Coronary artery (tissue), 2 donors: ENCODE measurements at regions not wholly inside any gene's neighbourhood (a gene's known extent, or its start where the extent isn't known, plus 50 kb on each side); places are given as distances from the start of the nearest gene placed in this dataset.

Experiments used
- DNase-seq: peaks from one replicate; pipeline ENCODE4 v3.0.0-alpha.2; 2017; ENCODE audit warnings: low spot score
- H3K27ac ChIP-seq, 2 donors: fragments of 200-600 bp; sonication (generic); one replicate each; pipeline ENCODE4 v1.5.1; 2016 to 2019
- H3K4me3 ChIP-seq: fragments of 200-600 bp; sonication (generic); 2 replicates; pipeline ENCODE4 v1.5.1; 2016; ENCODE audit warnings: mild to moderate bottlenecking, moderate library complexity
- TF ChIP-seq, protein P1 (sequence below): fragments of 200-600 bp; sonication (generic); IDR thresholded peaks from one replicate; pipeline ENCODE4 v1.5.1; 2019; ENCODE audit warnings: antibody characterized with exemption

DNA sequence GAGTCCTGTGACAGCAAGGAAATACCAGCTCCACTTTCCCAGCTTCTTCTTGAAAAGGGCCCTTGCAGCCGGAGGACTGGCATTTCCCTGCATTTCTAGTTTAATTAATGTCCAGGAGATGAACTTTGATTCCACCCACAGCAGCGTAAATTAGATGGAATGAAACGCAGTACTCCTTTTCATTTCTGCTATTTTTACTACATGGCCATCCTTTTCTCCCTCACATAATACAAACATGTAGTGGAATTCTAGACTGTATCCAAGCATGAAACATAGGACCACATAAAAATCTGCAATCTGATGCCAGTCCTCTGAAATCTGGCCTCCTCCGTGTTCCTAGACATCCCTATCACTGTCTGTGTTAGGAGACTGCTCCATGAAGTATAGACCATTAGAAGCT, 403.2 kb downstream of the NR2F2 start:
- Histone ChIP-seq H3K4me3 (no peak overlapping the region), H3K27ac (no peak overlapping the region)
- DNase-seq: no peak
- TF ChIP-seq, protein P1, sequence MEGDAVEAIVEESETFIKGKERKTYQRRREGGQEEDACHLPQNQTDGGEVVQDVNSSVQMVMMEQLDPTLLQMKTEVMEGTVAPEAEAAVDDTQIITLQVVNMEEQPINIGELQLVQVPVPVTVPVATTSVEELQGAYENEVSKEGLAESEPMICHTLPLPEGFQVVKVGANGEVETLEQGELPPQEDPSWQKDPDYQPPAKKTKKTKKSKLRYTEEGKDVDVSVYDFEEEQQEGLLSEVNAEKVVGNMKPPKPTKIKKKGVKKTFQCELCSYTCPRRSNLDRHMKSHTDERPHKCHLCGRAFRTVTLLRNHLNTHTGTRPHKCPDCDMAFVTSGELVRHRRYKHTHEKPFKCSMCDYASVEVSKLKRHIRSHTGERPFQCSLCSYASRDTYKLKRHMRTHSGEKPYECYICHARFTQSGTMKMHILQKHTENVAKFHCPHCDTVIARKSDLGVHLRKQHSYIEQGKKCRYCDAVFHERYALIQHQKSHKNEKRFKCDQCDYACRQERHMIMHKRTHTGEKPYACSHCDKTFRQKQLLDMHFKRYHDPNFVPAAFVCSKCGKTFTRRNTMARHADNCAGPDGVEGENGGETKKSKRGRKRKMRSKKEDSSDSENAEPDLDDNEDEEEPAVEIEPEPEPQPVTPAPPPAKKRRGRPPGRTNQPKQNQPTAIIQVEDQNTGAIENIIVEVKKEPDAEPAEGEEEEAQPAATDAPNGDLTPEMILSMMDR: no peak

DNA sequence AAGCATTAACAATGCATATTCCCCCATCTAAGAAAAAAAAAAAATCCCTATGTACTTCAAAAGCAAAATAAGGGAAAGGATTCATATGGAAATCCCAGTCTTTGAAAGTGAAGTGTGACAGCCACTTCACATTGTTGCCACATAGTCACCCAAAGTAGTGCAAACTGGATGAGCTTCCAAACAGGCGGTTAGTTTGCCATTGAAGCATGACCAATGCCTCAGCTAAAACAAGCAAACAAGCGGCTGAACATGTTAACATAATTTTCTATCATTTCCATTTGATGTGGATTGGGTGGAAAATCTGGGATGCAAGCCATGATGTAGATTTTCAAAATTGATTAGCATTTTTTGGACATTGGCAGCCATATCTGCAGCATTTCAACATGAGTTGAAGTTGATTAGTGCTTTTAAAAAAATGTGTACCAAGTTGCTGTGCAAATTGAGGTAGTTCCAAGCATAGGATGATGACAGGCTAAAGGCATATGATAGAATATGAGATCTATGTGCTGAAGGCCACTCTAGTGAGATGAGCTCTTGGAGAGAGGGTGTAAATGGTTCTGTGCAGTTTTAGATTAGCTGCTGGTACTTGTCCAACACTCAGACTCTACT, 405.2 kb downstream of the NR2F2 start:
- TF ChIP-seq, protein P1: no peak
- no peak for DNase-seq
- Histone ChIP-seq H3K27ac (no peak overlapping the region), H3K4me3 (no peak overlapping the region)

DNA sequence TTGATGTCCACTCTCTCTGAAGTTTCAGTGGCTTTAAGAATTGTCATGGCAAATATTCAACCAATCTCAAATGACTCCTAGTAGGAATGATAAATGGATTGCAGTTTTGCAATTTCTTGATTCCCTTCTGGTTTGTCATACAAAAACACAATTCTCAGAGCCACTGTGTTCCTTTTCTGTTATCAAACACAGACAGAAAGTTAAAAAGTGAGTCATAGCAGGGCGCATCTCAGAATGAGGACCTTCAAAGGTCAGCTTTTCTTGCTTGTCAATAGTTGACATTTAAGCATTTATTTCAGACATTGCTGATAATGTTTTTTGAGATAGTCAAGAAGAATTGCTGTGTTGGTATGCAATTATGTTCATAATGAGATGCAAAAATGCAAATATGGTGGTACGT, 405.9 kb downstream of the NR2F2 start:
- TF ChIP-seq, protein P1: no peak
- Histone ChIP-seq H3K27ac (no peak overlapping the region), H3K4me3 (no peak overlapping the region)
- no peak for DNase-seq

DNA sequence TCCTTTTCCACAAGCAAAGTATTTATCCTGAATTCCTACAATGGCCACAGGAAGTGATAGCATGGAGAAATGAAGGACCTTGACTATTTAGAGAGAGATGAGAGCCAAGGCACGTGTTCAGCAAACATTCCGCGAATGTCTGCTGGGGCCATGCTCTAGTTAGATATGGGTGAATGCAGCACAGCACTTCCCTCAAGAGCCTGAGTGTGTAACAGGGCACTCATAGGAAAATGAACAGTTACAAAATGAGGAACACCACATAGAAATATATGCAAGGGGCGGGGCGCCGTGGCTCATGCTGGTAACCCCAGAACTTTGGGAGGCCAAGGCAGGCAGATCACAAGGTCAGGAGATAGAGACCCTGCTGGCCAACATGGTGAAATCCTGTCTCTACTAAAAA, 406.9 kb downstream of the NR2F2 start:
- Histone ChIP-seq H3K27ac (no peak overlapping the region), H3K4me3 (no peak overlapping the region)
- TF ChIP-seq, protein P1: no peak
- DNase-seq: no peak

DNA sequence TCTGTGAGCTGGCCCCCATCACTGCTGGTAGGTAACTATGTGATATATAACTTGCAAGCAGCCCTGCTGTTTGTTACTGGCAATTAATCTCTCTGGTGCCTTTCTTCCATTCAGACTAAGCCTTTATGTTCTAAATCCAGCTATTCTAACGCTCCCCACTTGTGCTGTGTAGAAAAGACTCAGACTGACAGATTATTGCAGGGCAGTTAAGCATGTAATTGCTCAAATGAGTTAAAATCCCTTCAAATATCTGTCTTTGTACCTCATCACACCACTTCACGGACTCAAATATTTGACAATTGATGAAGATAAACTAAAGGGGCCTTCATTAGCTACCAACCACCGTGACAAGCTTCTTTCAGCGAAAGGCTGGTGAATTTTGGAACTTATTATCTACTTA, 416.2 kb downstream of the NR2F2 start:
- DNase-seq: no peak
- Histone ChIP-seq H3K4me3 (no peak overlapping the region), H3K27ac (no peak overlapping the region)
- TF ChIP-seq, protein P1: no peak

DNA sequence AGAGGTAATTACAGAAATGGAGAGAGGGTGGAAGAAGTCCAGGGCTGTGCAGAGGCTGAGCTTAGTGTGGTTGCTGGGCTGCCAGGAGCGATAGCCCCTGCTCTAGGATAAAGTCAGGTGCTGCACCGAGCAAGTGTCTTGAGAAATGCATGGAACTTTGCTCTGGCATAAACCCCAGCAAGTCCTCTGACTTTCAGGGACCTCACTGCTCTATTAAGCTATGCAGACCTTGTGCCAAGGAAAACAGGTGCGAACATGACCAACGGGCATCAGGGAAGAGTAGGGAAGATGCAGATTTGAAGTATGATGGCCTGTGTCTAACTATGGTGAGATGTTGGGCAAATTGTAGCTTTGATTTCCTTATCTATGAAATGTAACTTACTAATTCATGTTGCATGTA, 416.8 kb downstream of the NR2F2 start:
- DNase-seq: no peak
- H3K4me3 ChIP-seq: no peak overlapping the region
- TF ChIP-seq, protein P1: no peak
- H3K27ac ChIP-seq: no peak overlapping the region

DNA sequence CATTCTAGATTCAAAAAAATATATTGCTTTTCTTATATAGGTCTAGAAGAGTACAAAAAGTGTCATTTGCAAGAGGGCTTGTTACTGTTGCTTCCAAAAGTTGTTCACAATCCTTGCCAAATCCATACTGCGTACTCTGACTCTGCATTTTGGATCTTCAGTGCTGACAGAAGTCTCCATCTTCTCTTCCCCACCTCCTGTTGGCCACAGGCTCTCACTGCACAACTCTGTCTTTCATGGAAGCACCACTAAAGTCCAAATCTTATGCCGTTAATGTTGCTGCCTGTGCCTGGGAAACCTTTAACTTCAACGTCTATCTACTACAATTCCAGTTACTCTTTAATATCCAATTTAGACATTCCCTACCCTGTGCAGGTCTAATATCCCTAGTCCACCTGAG, 419.9 kb downstream of the NR2F2 start:
- Histone ChIP-seq H3K27ac (no peak overlapping the region), H3K4me3 (no peak overlapping the region)
- TF ChIP-seq, protein P1: no peak
- DNase-seq: no peak
